ENCODE measurements at regions not wholly inside any gene's neighbourhood (a gene's known extent, or its start where the extent isn't known, plus 50 kb on each side); places are given as distances from the start of the nearest gene placed in this dataset.
A peak's percentile ranks its signal among the peaks of the same experiment; 100 is the strongest.
"Not testable (repeated sequence)": the region's sequence is repeated elsewhere in the genome, so short reads cannot be mapped to it uniquely, and the experiment has no call there.

GRCh38 chr10:124160943-124161582 lies 67.7 kb upstream of the CHST15 start:
- no peak for DNase-seq

- no peak for DNase-seq
Observed at GRCh38 chr10:124160176-124160575, 66.8 kb upstream of the CHST15 start.

DNA sequence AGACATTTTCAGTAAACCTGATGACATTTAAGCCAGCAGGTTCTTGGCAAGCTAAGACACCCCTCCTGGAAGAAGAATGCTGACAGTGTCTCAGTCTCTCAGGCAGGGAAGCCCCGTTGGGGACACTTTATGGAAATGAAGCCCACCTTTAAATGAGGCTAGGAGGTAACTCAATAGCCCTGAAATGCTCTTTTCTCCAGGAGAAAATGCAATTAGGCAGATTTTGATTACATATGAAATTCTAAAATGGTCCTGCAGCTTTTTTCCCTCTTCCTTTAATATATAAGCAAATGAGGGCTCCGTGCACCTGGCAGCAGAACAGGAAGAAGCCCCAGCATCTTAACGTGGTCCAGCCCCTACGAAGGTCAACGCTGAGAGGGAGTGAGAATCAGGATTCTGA lies 65.8 kb upstream of the CHST15 start:
- no peak for DNase-seq

DNA sequence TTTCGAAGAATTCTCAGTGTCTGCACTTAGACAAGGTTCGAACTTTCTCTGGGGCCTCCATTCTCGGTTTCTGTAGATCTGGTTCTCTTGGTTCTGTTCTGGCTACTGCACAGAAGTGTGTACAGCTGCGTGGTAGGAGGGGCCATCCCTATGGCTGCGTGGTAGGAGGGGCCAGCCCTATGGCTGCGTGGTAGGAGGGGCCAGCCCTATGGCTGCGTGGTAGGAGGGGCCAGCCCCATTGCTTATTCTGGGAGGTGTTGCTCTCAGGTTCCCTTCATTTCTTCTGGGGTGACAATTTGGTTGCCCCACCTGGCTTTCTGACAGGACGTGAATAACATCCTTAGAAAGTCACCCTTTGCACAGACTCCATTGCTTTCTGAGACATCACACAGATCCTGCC lies 65.2 kb upstream of the CHST15 start:
- no peak for DNase-seq

DNA sequence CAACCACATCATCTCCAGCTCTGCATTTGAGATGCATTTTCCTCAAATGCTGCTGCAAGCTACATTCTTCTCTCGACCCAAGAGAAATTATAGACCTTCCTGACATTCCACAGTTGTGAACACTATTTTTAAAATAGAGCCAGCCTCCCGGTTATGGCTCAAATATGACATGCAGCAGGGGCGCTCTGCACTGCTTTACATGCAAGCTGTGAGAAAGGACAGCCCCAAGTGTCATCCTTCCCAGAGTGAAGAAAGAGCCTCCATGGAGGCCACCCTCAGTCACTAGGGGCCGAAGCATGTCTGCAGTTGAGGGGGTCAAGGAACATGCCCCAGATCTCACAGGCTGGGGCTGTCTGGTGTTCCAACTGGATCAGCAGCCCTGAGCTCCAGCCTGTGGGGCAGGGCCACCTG lies 63.9 kb upstream of the CHST15 start:
- DNase-seq, result no peak

DNA sequence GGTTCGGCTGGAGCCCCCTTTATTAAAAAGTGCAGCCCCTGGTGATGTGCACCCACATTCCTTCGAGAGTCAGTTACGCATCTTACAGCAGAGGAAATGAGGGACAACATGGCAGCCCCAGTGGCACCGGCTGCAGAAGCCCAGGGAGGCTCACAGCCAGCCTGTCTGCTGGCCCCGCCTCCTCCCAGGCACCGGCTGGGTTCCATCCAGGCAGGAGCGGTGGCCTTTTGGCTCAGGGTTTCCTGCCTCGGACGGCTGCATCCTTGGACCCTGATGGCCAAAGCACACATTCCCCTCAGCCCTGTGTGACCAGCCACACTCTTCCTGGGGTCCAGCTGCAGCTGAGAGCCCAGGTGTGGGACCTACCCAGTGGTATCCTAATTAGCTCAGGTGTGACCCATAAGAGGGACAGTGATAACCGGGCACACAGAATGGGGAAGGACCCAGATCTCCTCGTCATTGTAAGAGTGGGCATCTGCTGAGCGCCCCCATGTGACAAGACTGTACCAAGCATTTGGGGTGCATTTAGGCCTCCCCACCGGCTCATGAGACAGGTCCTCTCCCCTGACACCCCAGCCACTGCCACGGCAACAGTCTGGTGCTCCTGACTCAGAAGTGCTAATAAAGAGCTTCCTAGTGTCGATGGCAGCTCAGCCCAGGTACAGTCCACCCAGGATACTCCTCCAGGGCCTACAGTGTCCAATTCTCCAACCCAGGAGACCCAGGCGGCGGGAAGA lies 63.3 kb upstream of the CHST15 start:
- no peak for DNase-seq

DNA sequence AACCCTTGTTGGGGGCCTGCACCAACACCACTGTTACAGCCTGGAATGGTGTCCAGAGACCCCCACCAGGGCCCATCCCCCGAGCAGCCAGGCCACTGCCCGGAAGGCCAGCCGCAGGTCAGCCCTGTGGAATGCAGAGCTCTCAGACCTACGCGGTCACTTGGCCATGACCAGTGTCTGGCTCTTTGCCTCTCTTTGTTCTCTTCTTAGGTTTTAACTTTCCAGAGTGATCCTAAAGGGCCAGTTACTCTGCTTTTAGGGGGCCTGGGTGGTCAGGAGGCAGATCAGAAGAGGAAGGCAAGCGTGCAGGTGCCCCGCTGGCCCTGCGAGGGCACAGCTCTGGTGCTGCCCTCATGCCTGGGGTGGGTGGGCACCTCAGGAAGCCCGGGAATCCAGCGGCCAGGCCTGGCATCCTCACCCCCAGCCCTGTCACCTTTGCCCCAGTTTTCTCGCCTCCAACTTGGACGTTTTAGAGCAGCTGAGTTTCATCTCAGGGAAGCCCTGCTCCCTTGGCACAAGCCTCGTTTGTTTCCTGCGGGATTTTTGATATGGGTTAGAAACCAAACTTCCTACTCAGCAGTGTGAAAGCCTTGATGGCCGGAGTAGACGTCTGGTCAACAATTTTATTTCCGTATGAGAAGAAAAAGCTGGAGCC lies 62.5 kb upstream of the CHST15 start:
- no peak for DNase-seq

GRCh38 chr10:124153023-124153826 lies 59.8 kb upstream of the CHST15 start:
- DNase-seq, result peak in 1 of 5 experiments; percentile 73

DNA sequence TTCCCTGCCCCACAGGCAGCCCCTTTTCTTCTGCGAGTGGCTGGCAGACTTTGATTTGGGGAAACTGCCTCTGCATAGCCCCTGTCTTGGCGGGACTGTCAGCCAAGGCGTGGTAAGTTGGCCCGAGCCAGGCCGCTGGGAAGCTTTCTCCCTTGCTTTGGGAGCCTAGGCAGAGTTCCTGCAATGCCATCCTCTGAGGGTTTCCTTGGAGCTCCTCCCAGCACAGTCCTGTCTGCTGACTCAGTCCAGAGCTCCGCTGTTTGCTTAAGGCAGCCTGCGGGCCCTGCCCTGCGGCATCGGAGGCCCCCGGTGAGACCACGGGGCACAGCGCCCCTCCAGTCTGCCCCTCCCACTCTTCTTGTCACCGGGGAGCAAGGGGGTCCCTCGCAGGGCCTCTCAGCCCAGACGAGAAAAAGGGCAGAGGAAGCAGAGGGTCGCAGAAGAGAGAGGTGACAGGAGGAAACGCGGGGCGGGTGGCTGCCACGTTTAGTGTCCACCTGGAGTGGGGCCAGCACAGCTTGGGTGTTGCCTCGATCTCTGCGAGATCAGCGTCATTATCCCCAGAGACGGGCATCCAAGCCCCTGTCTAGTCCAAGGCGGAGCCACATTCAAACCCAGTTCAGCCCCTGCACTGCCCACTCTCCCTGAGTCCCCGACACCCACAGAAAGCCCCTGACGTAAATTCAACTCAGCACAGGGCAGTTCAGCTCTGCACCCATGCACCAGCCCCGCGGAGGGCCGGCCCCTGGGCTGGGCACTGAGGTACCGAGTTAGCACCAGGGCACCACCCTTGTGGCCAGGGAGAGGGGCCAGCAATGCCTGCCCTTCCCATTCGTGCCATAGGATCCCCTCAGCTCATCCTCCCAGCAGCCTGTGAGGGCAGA lies 59.0 kb upstream of the CHST15 start:
- no peak for DNase-seq

DNA sequence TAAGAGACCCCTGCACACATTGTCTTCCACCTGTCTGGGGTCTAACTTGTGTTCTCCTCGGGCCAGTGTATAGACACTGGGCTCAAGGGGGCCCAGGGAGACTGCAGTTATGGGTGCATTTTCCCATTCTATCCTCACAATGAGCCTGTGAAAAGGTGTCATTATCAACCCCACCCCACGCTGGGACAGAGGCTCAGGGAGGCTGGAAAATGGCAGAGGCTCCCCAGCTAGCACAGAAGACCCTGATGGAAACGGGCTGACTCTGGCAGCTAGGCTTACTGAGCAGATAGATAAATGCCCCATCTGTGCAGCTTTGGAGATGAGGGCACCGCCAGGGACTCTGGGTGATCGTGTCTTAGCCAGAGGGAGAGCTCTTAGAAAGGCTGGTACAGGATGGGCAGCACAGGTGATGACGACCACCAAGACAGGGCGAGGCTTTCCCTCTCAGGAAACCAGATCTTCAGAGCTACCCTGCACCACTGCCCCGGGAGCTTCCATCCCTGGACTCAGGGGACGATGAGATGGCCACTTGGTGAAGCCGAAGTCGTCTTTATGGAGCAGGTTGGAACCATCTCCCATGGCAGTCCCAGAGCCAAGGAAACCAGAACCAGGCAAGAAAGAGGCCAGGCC lies 58.2 kb upstream of the CHST15 start:
- DNase-seq, result no peak

DNA sequence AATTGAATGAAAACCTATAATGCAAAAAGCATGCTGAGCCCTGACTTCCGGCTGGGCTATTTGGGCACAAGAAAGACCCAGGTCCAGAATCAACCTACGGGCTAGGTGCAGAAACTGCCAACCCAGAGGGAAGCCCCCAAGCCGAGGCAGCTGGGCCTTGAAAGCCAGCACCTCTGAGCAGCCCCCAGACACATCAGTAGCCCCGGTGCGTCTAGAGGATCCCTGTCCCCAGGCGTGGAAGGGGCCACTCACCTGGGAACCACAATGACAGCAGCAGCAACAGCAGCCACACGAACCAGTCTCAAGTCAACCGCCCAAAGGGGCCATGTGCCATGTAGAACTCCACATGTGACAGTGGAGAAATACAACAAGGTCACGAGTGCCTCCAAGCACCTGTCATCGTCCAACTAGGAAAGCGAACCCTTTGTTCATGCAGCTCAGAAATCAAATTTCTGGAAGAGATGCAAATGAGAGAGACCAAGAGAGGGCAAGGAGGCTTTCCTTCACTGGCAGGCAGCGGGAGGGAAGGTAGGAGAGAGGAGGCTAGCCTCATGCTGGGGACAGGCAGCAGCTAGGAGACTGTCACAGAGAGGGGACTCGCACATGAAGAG lies 57.5 kb upstream of the CHST15 start:
- no peak for DNase-seq

- DNase-seq, result no peak
Observed at GRCh38 chr10:124150189-124150806, 56.9 kb upstream of the CHST15 start.

DNA sequence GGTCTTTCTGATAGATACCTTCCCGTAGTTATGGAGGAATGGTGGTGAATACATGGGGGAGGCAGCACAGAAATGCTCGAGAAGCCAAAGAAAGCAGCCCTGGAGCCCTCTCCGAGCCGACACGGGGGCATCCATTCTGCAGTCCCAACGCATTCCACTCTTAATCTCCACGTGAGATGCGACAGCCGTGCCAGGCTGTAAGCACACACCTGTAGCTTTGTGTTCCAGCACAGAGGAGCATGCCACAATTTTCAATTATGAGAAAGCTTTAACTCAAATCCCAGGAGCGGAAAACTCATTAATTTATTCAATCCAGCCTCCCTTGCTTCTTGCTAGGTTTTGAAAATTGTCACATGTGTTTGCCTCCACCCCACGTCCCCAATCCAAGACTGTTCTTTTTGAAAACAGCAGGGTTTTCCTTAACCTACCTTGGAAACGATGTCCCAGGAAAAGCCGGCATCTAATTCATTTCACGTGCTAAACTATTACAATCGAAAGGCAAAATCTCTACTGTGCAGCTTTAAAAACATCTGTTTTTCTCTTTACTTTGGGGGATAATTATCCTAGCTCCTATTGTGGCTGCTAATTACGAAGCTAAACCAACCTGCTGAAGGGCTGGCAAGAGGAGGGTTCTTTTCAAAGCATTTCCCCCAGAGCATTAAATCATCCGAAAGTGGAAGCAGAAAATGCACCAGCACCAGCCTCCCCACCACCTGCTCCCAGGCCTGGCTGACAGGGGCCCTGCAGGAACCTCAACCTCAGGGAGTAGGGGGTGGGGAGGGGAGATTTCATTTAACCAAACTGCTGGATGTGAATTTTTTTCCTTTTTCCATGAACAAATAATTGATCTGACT lies 56.0 kb upstream of the CHST15 start:
- no peak for DNase-seq

DNA sequence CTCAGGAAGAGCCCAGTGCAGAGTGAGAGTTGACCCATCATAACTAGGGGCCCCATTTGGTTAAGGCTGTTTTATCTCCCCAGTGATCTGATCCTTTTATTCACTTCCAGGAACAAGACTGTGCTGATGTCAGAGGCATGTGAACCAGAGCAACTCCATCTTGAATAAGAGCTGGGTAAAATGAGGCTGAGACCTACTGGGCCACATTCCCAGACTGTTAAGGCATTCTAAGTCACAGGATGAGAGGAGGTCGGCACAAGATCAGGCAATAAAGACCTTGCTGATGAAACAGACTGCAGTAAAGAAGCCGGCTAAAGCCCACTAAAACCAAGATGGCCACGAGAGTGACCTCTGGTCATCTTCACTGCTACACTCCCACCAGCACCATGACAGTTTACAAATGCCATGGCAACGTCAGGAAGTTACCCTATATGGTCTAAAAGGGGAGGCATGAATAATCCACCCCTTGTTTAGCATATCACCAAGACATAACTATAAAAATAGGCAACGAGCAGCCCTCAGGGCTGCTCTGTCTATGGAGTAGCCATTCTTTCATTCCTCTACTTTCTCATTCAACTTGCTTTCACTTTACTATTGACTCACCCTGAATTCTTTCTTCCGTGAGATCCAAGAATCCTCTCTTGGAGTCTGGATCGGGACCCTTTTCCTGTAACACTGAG lies 55.3 kb upstream of the CHST15 start:
- not testable (repeated sequence) for DNase-seq

DNA sequence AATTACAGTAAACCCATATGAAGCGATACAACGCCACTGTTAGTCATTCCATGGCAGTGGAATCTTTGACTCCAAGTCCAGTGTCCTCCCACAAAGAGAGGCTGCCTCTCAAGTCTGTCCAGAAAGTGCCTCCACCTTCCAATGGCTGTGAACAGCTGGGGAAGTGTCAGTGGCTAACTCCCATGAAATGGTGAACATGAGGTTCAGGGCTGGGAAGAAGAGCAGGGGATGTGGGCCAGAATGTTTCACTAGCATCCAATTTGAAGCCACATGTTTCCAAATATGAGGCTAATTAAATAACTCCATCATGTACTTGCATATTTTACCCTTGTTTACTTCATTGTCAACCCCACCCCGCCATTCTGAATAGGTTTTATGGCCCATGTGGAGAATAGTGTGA lies 53.1 kb upstream of the CHST15 start:
- no peak for DNase-seq

- DNase-seq, result no peak
Observed at GRCh38 chr10:124145109-124145870, 51.9 kb upstream of the CHST15 start.

DNA sequence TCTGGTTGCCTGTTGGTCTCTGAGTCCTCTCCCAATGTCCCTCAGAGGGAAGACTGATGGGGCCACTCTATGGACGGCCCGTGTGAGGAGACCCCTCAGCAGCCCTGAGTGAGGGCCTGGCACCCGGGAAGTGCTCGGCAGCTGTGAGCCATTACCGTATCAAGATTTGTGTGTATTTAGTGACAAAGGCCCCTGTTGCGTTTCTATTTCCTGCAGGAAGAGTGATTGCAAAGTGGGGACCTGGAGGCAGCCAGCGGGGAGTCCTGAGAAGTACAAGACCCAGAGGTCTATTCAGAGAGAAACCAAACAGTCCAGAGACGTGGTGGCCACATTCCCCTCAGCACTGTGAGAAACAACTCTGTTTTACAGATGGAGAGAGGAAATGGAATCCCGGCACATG lies 51.1 kb upstream of the CHST15 start:
- DNase-seq, result no peak

DNA sequence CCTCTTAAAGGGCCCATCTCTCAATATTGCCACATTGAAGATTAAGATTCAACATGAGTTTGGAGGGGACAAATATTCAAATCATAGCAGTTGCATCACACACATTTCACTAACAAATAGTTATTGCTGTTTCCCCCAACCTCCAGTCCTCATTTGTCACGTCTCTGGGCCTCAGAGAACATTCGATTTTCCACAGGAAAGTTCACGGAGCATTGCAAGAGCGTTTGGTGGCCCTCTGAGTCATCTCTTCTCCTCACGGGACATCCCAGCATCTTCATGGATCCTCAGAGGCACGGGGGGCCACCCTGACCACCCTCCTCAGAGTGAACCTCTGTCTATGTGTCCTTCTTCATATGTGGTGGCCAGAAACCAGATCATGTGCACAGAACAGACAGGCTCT lies 50.3 kb upstream of the CHST15 start:
- DNase-seq, result no peak

Measured in T-helper 2 cell (primary cell).